WTC11 (cell line): ENCODE measurements at regions not wholly inside any gene's neighbourhood (a gene's known extent, or its start where the extent isn't known, plus 50 kb on each side); places are given as distances from the start of the nearest gene placed in this dataset.
"Not testable (repeated sequence)": the region's sequence is repeated elsewhere in the genome, so short reads cannot be mapped to it uniquely, and the experiment has no call there.

Source experiments
- ATAC-seq: fragments of 200-7000 bp; cut with Tn5 transposase; 2 replicates; pipeline ENCODE4 v1.10.0; 2021; ENCODE audit warnings: mild to moderate bottlenecking, moderate library complexity
- CTCF ChIA-PET: fragments of 300-600 bp; sonication (Branson Sonifier 250); formaldehyde crosslinking; loops from one replicate; lab custom pipeline; 2021; ENCODE audit warnings: antibody characterized with exemption; lab: Charles Lee
- POLR2A ChIA-PET: fragments of 350-600 bp; sonication (Branson Sonifier 250); formaldehyde crosslinking; loops from one replicate; lab custom pipeline; 2021; ENCODE audit warnings: antibody characterized with exemption; lab: Charles Lee
- DNase-seq: peaks from one replicate; pipeline ENCODE4 v3.0.0; 2021; ENCODE audit warnings: low spot score
- H3K27ac Mint-ChIP-seq: 2 replicates; pipeline ENCODE4 v1.8.0; 2021; ENCODE audit warnings: mixed read lengths
- H3K27me3 Mint-ChIP-seq: 2 replicates; pipeline ENCODE4 v1.8.0; 2021; ENCODE audit warnings: low read depth, mild to moderate bottlenecking, moderate library complexity, mixed read lengths
- H3K36me3 Mint-ChIP-seq: 2 replicates; pipeline ENCODE4 v1.8.0; 2021; ENCODE audit warnings: mixed read lengths
- H3K4me1 Mint-ChIP-seq: 2 replicates; pipeline ENCODE4 v1.8.0; 2022; ENCODE audit warnings: mixed read lengths
- H3K4me3 Mint-ChIP-seq: 2 replicates; pipeline ENCODE4 v1.8.0; 2021; ENCODE audit warnings: mild to moderate bottlenecking, moderate library complexity, mixed read lengths
- H3K9me3 Mint-ChIP-seq: 2 replicates; pipeline ENCODE4 v1.8.0; 2021; ENCODE audit warnings: mixed read lengths

DNA sequence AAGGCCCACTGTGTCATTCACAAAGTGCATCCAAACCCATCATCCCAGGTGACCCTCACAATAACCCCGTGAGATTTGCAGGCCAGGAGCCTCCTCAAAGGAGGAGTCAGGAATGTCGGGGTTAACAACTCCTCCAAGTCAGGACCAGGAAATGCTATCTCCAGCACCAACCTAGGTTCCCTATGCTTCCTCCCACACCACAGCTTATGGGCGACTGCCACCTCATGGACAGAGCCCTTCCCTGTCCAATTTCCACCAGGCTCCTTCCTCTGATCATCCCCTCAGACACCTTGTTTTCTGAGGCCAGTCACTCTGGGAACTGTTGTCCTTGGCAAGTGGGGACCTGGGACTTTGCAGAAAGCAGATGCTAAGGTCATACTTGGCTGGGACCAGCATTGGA, 77.8 kb downstream of the LIMS3 start:
- POLR2A ChIA-PET, H3K27me3 Mint-ChIP-seq, H3K27ac Mint-ChIP-seq, DNase-seq, H3K4me3 Mint-ChIP-seq, H3K4me1 Mint-ChIP-seq, CTCF ChIA-PET, H3K9me3 Mint-ChIP-seq, H3K36me3 Mint-ChIP-seq: not testable (repeated sequence)
- ATAC-seq: peak; percentile 51

DNA sequence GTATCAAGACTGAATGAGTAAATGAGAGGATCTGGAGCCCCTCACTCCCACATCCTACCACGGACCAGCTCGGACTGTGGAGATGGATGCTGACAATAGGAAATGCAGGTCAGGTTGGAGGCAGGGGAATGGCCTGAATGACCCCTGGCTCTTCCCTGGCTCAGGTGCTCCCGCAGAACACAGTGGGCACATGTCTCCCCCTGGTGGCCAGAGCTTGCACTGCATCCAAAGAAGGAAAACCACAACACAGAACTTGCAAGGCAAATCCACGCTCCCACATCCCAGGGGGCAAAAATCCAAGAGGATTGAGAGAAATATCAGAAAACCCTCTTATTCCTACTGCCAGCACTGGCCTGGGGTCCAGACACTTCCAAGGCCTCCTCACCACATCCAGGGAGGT, 82.3 kb downstream of the LIMS3 start:
- H3K36me3 Mint-ChIP-seq, H3K4me1 Mint-ChIP-seq, CTCF ChIA-PET, H3K27ac Mint-ChIP-seq, POLR2A ChIA-PET, DNase-seq, H3K4me3 Mint-ChIP-seq, H3K27me3 Mint-ChIP-seq, H3K9me3 Mint-ChIP-seq: not testable (repeated sequence)
- peak; percentile 45 for ATAC-seq

DNA sequence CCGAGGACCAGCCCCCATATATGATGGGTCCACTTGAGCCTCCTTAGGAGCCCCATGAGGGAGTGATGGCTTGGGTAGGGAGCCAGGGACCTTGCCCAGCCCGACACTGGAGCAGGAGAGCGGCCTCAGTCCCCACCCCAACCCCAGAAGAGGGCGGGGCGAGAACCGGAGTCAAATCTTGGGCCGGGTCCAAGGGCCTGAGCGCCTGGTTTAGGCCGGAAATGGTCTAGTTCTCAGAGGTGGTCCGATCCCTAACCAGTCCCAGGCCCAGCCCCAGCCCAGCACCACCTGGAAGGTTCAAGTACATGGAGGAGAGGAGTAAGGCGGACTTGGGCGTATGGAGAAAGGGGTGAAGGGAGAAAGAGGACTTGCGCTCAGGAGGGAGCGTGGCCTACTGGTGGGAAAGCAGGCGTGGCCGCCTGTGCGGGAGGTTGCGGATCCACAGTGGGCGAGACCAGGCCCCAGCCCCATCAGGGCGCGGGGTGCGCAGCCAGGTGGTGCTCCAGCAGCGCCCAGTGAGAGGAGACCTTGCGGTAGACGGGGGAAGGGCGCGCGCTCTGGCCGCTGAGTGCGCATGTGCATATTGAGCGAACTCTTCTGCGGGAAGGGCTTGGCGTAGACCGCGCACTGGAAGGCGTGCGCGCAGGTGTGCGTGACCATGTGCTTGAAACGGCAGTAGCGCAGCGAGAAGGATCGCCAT, 88.1 kb downstream of the LIMS3 start:
- H3K27me3 Mint-ChIP-seq, H3K9me3 Mint-ChIP-seq, CTCF ChIA-PET, DNase-seq, H3K27ac Mint-ChIP-seq, H3K36me3 Mint-ChIP-seq, POLR2A ChIA-PET, H3K4me3 Mint-ChIP-seq, H3K4me1 Mint-ChIP-seq: not testable (repeated sequence)
- ATAC-seq: peak; percentile 75

DNA sequence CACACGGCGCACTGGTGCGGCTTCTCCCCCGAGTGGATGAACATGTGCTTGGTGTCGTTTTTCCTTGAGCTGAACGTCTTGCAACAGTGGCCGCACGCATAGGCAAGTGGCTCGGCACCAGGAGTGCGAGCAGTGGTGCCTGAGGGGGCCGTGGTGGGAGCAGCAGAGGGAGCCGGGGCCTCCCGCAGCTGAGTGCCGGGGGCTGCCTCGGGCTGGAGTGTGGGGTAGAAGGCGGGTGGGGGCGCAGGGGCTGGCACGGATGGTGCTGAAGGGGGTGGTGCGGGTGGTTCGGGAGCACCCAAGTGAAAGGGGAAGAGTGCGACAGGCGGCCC, 88.6 kb downstream of the LIMS3 start:
- H3K4me1 Mint-ChIP-seq, H3K36me3 Mint-ChIP-seq, CTCF ChIA-PET, DNase-seq, H3K4me3 Mint-ChIP-seq, H3K27ac Mint-ChIP-seq, H3K27me3 Mint-ChIP-seq, POLR2A ChIA-PET, H3K9me3 Mint-ChIP-seq: not testable (repeated sequence)
- peak; percentile 14 for ATAC-seq

DNA sequence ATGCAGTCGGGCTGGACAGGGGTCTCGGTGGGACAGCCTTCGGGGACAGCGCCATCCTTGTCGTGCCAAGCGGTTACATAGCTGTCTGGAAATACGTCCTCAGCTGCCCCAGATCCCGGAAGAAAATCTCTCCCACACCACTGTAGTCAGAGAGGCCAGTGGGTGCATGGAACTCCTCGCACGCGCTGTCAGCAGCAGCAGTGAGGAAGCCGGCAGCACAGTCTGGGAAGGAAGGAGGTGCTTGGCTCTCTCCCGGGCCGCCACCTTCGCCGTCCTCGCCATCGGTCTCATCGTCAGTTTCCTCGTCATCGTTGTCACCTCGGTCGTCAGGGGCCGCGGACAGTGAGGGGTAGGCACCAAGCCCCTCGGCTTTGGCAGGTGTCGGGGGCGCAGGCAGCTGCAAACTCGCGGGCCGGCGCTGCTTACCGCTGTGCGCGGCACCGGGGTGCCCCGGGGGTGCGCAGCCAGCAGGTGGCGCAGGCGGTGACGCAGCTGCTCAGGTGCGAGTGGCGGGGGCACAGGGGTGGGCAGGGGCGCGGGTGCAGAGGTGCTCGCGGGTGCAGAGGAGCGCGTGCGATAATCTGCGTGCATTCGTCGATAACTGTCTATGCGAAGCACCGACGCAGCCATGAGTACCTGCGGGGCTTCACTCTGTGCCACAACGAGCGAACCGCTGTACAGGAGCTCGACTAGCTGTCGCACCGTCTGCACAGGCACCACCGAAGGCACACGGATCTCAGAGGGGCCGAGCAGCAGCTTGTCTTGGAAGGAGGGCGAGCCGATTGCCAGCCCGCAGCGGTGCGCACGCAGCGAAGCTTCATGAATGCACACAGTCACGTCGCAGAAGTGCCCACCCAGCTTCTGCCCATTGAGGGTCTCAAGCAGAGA, 89.2 kb downstream of the LIMS3 start:
- not testable (repeated sequence) for H3K4me3 Mint-ChIP-seq

DNA sequence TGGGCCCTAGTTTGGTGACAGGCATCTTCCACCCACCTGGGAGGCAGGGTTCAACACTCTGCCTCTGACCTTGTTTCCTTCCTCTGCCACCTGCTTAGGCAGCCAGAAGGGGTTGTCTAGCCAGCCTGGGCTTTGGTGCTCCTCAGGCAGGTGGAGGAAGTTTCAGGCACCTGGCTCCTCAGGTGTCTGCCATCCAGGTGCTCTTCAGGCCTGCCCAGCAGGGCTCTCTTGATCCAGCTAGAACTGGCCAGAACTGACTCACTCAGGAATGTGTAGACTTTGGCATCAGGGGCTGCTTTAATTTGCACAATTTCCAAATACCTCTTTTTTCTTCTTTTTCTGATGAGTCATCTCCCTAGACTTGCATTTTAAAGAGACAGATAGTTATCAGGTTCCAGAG, 100.9 kb downstream of the LIMS3 start:
- POLR2A ChIA-PET, H3K27ac Mint-ChIP-seq, H3K9me3 Mint-ChIP-seq, H3K36me3 Mint-ChIP-seq, H3K4me1 Mint-ChIP-seq, H3K4me3 Mint-ChIP-seq, DNase-seq, H3K27me3 Mint-ChIP-seq, ATAC-seq, CTCF ChIA-PET: not testable (repeated sequence)

More for the DNA sequence above, 89.2 kb downstream of the LIMS3 start:
- DNase-seq, H3K27me3 Mint-ChIP-seq, CTCF ChIA-PET, H3K36me3 Mint-ChIP-seq, H3K4me1 Mint-ChIP-seq, POLR2A ChIA-PET, H3K9me3 Mint-ChIP-seq, H3K27ac Mint-ChIP-seq: not testable (repeated sequence)
- peak; percentile 62 for ATAC-seq

DNA sequence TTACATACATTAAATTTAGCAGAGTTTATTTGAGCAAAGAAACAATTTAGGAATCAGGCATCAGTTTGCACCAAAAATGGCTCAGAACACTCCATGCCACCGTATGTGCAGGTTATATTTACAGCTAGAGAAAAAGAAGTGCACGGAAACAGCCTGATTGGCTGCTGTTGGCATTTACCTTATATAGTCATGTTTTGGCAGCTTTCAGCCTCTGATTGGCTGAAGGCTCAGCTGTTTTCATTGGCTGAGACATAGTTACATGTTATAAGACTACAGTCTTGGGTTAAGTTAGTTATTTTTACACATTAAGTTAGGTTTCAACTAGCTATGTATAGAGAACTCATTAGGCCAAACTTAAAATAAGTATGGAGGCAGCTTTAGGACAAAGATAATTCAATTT, 104.0 kb downstream of the LIMS3 start:
- H3K27me3 Mint-ChIP-seq, ATAC-seq, H3K9me3 Mint-ChIP-seq, CTCF ChIA-PET, H3K36me3 Mint-ChIP-seq, POLR2A ChIA-PET, H3K27ac Mint-ChIP-seq, H3K4me3 Mint-ChIP-seq, DNase-seq, H3K4me1 Mint-ChIP-seq: not testable (repeated sequence)

DNA sequence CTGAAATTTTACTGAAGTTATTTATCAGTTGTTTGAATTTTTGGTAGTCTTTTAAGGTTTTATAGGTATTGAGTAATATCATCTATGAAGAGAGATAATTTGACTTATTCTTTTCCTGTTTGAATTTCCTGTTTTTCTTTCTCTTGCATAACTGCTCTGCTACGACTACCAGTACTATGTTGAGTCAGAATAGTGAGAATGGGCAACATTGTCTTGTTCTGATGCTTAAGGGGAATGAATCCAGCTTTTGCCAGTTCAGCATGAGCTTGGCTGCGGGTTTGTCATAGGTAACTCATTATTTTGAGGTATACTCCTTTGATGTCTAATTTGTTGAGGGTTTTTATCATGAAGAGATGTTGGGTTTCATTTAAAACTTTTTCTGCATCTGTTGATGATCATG, 102.2 kb downstream of the MALL start:
- H3K36me3 Mint-ChIP-seq, POLR2A ChIA-PET, H3K27ac Mint-ChIP-seq, CTCF ChIA-PET, ATAC-seq, DNase-seq, H3K27me3 Mint-ChIP-seq, H3K4me1 Mint-ChIP-seq, H3K9me3 Mint-ChIP-seq, H3K4me3 Mint-ChIP-seq: not testable (repeated sequence)

DNA sequence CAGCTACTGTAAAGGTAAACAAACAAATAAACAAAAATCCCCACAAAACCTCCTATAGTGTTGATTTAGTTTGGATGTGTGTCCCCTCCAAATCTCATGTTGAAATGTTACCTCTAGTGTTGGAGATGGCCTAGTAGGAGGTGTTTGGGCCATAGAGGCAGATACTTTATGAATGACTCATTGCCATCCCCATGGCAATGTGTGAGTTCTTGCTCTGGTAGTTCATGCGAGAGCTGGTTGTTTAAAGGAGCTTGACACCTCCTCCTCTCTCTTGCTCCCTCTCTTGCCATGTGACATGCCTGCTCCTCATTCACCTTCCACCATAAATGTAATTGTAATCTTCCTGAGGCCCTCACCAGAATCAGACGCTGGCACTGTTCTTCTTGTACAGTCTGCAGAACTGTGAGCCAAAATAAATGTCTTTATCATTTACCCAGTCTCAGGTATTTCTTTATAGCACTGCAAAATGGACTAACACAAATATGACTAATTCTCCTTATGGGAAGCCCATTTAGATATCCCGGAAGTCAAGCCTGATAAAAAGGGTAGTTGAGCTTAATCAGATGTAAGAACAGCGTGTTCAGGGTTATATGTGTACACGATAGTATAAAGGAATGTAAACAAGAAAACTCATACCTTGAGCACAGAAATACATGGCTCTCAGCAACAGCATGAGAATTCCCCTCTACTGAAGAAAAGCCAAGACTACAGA, 99.1 kb downstream of the MALL start:
- CTCF ChIA-PET, DNase-seq, H3K27me3 Mint-ChIP-seq, H3K4me3 Mint-ChIP-seq, POLR2A ChIA-PET, H3K36me3 Mint-ChIP-seq, H3K9me3 Mint-ChIP-seq, H3K27ac Mint-ChIP-seq, H3K4me1 Mint-ChIP-seq: not testable (repeated sequence)
- ATAC-seq: peak; percentile 64

DNA sequence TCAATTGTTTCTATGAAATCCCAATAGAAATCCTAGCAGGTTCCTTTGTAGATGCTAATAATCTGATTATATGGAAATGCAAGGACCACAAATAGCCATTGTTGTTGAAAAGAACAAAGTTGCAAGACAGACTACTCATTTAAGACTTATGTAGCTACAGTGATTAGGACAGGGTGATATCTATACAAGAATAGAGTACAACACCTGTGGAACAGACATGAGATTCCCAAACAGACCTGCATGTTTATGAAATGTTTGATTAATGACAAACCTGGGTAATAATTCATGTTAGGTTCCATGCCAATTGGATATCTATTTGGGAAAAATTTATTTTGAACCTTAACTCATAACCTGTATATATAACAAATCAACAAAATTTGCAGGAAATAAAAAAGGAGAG, 95.4 kb downstream of the MALL start:
- H3K4me3 Mint-ChIP-seq, DNase-seq, ATAC-seq, H3K27ac Mint-ChIP-seq, H3K27me3 Mint-ChIP-seq, H3K4me1 Mint-ChIP-seq, CTCF ChIA-PET, H3K9me3 Mint-ChIP-seq, H3K36me3 Mint-ChIP-seq, POLR2A ChIA-PET: not testable (repeated sequence)

DNA sequence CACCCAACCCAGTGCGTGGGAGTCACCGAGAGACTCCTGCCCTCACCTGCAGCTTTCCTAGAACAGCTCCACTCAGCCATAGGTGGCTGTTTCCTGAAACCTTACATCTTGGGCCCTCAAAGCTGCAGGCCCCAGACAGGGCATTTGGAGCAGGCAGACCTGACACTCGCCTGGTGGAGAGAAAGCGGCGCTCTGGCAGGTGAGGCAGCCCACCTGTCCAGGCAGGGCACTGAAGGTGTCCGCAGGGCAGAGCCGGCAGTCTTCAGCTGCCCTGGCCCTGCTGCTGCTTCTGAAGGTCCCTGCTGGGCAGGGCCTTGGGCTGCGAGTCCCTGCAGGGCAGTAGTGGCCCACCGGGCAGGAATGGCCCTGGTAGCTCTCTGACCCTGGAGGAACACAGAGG, 93.3 kb downstream of the MALL start:
- H3K9me3 Mint-ChIP-seq, H3K4me3 Mint-ChIP-seq, H3K36me3 Mint-ChIP-seq, ATAC-seq, H3K27me3 Mint-ChIP-seq, POLR2A ChIA-PET, H3K4me1 Mint-ChIP-seq, DNase-seq, CTCF ChIA-PET, H3K27ac Mint-ChIP-seq: not testable (repeated sequence)

DNA sequence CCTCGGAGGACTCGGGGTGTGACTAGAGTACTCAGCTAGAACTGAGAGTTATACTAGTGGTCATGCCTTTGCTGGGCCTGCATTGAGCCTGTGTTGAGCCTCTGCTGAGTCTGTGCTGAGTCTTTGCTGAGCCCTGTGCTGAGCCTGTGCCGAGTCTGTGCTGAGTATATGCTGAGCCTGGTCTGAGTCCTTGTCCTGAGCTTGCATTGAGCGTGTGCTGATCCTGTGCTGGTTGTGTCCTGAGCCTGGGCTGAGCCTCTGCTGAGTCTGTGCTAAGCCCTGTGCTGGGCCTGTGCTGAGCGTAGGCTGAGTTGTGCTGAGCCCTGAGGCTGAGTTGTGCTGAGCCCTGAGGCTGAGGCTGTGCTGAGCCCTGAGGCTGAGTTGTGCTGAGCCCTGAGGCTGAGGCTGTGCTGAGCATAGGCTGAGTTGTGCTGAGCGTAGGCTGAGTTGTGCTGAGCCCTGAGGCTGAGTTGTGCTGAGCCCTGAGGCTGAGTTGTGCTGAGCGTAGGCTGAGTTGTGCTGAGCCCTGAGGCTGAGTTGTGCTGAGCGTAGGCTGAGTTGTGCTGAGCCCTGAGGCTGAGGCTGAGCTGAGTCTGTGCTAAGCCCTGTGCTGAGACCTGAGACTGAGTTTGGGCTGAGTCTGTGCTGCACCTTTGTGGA, 89.4 kb downstream of the MALL start:
- CTCF ChIA-PET, H3K4me1 Mint-ChIP-seq, H3K4me3 Mint-ChIP-seq, H3K27me3 Mint-ChIP-seq, POLR2A ChIA-PET, H3K27ac Mint-ChIP-seq, H3K9me3 Mint-ChIP-seq, DNase-seq, ATAC-seq, H3K36me3 Mint-ChIP-seq: not testable (repeated sequence)
